SK-N-SH (cell line): ENCODE measurements at regions not wholly inside any gene's neighbourhood (a gene's known extent, or its start where the extent isn't known, plus 50 kb on each side); places are given as distances from the start of the nearest gene placed in this dataset.

Experiments
- CTCF ChIA-PET: fragments of 300-600, 350-600 bp; formaldehyde crosslinking; extraction: SDS; loops from one replicate; lab custom pipeline; 2021; lab: Yijun Ruan, JAX
- POLR2A ChIA-PET: fragments of 350-600 bp; sonication (Branson Sonifier 250); formaldehyde crosslinking; extraction: SDS; loops from one replicate; lab custom pipeline; 2020; ENCODE audit warnings: antibody characterized with exemption, inconsistent platforms; lab: Yijun Ruan, JAX
- DNase-seq: peaks from one replicate; pipeline ENCODE4 v3.0.0; 2012
- H2AFZ ChIP-seq: fragments of 200-600 bp; sonication (generic); 2 replicates; pipeline ENCODE4 v1.8.1; 2016; ENCODE audit warnings: antibody characterized with exemption, mild to moderate bottlenecking, low read depth
- H3F3A ChIP-seq: fragments of 200-600 bp; sonication (generic); replicated peaks from 2 replicates; pipeline ENCODE3; 2016; ENCODE audit warnings: antibody characterized with exemption, mild to moderate bottlenecking; ENCODE audit not compliant: insufficient read depth
- H3K27ac ChIP-seq, 2 experiments: fragments of 200-500 bp in 1 of 2; fragments of 200-600 bp in 1 of 2; sonication (Bioruptor generic) in 1 of 2; sonication (generic), shearing (Covaris generic) in 1 of 2; 2 replicates each; pipeline versions ENCODE4 v1.5.1 to v1.6.1; 2014 to 2016; ENCODE audit warnings: low read depth in 2 of 2, inconsistent platforms in 1 of 2, low read length in 1 of 2, mild to moderate bottlenecking in 1 of 2, mixed read lengths in 1 of 2
- H3K27me3 ChIP-seq: fragments of 200-600 bp; sonication (generic), shearing (Covaris generic); 2 replicates; pipeline ENCODE4 v1.6.1; 2016; ENCODE audit warnings: mixed run types; ENCODE audit not compliant: insufficient read depth
- H3K36me3 ChIP-seq, 2 experiments: fragments of 200-500 bp in 1 of 2; fragments of 200-600 bp in 1 of 2; sonication (Bioruptor generic) in 1 of 2; sonication (generic) in 1 of 2; replicated peaks in 1 of 2; 2 replicates each; pipeline versions ENCODE3 to v1.5.1; 2014 to 2016; ENCODE audit warnings: low read length in 1 of 2, mild to moderate bottlenecking in 1 of 2; ENCODE audit not compliant: insufficient read depth in 2 of 2, control insufficient read depth in 1 of 2
- H3K4me1 ChIP-seq, 2 experiments: fragments of 200-500 bp in 1 of 2; fragments of 200-600 bp in 1 of 2; sonication (Bioruptor generic) in 1 of 2; sonication (generic), shearing (Covaris generic) in 1 of 2; 2 replicates each; pipeline versions ENCODE4 v1.5.1 to v1.6.1; 2014 to 2016; ENCODE audit warnings: low read depth in 1 of 2, low read length in 1 of 2, mixed run types in 1 of 2; ENCODE audit not compliant: insufficient read depth in 2 of 2, control insufficient read depth in 1 of 2
- H3K4me2 ChIP-seq: fragments of 200-600 bp; sonication (generic), shearing (Covaris generic); 2 replicates; pipeline ENCODE4 v1.6.1; 2017; ENCODE audit warnings: mixed run types
- H3K4me3 ChIP-seq, 2 experiments: fragments of 200-500 bp in 1 of 2; fragments of 200-600 bp in 1 of 2; sonication (Bioruptor generic) in 1 of 2; sonication (generic), shearing (Covaris generic) in 1 of 2; 2 replicates each; pipeline versions ENCODE4 v1.5.1 to v1.8.1; 2014 to 2016; ENCODE audit warnings: low read depth in 2 of 2, inconsistent platforms in 1 of 2, low read length in 1 of 2, mild to moderate bottlenecking in 1 of 2, mixed read lengths in 1 of 2, moderate library complexity in 1 of 2
- H3K79me2 ChIP-seq: fragments of 200-600 bp; sonication (generic); 2 replicates; pipeline ENCODE4 v1.8.1; 2017; ENCODE audit warnings: mild to moderate bottlenecking; ENCODE audit not compliant: insufficient read depth
- H3K9ac ChIP-seq: fragments of 200-600 bp; sonication (generic); 2 replicates; pipeline ENCODE4 v1.6.1; 2017; ENCODE audit warnings: mixed run types
- H3K9me2 ChIP-seq: fragments of 200-600 bp; sonication (generic); 2 replicates; pipeline ENCODE4 v1.6.1; 2017; ENCODE audit warnings: mixed run types
- H3K9me3 ChIP-seq: fragments of 200-600 bp; sonication (generic); 2 replicates; pipeline ENCODE4 v1.6.1; 2017; ENCODE audit warnings: mixed run types, mild to moderate bottlenecking, moderate library complexity
- H4K20me1 ChIP-seq: fragments of 200-600 bp; sonication (generic); 2 replicates; pipeline ENCODE4 v1.6.1; 2017; ENCODE audit warnings: mild to moderate bottlenecking, mixed run types; ENCODE audit not compliant: insufficient read depth
- EZH2phosphoT487 ChIP-seq: fragments of 200-600 bp; sonication (generic); IDR thresholded peaks from 2 replicates; pipeline ENCODE4 v1.6.1; 2017; ENCODE audit warnings: low read depth, mixed run types, mild to moderate bottlenecking, antibody characterized with exemption, moderate library complexity, borderline replicate concordance
- FOSL2 ChIP-seq: IDR thresholded peaks from 2 replicates; pipeline ENCODE4 v1.4.0; 2012; ENCODE audit warnings: low read depth, mild to moderate bottlenecking, moderate library complexity, borderline replicate concordance
- GATA2 ChIP-seq: sonication (generic); formaldehyde crosslinking; IDR thresholded peaks from 2 replicates; pipeline ENCODE4 v1.5.0; 2020; ENCODE audit warnings: mild to moderate bottlenecking, missing genetic modification reagents
- JUND ChIP-seq: IDR thresholded peaks from 2 replicates; pipeline ENCODE4 v1.4.0; 2012
- NRF1 ChIP-seq: IDR thresholded peaks from 2 replicates; pipeline ENCODE4 v1.6.1; 2012; ENCODE audit warnings: low read depth, mild to moderate bottlenecking, low read length
- RCOR1 ChIP-seq: fragments of 150-350 bp; IDR thresholded peaks from 2 replicates; pipeline ENCODE4 v1.6.1; 2017; ENCODE audit warnings: antibody characterized with exemption, low read length
- SMC3 ChIP-seq: IDR thresholded peaks from 2 replicates; pipeline ENCODE4 v1.6.1; 2012; ENCODE audit warnings: low read depth, low read length, improper control_type of control experiment
- TCF12 ChIP-seq: IDR thresholded peaks from 2 replicates; pipeline ENCODE4 v1.4.0; 2012
- TEAD4 ChIP-seq: IDR thresholded peaks from 2 replicates; pipeline ENCODE4 v1.4.0; 2012; ENCODE audit warnings: mild to moderate bottlenecking, borderline replicate concordance; ENCODE audit not compliant: insufficient read depth
- YY1 ChIP-seq: IDR thresholded peaks from 2 replicates; pipeline ENCODE4 v1.4.0; 2012; ENCODE audit warnings: low read depth, mild to moderate bottlenecking
- WGBS: methylation state at CpG from one replicate; pipeline ENCODE4 v1.1.6; 2017; ENCODE audit warnings: low lambda C conversion rate; 5-methylcytosine and 5-hydroxymethylcytosine counted together
- TF ChIP-seq, protein P1 (sequence below): IDR thresholded peaks from 2 replicates; pipeline ENCODE4 v1.4.0; 2012; ENCODE audit warnings: low read depth
- TF ChIP-seq, protein P2 (sequence below): fragments of 150-350 bp; IDR thresholded peaks from 2 replicates; pipeline ENCODE4 v1.6.1; 2017; ENCODE audit warnings: antibody characterized with exemption, low read length, low read depth, borderline replicate concordance
- TF ChIP-seq, protein P3 (sequence below): IDR thresholded peaks from 2 replicates; pipeline ENCODE4 v1.6.1; 2012; ENCODE audit warnings: mild to moderate bottlenecking, low read depth, low read length, moderate library complexity

DNA sequence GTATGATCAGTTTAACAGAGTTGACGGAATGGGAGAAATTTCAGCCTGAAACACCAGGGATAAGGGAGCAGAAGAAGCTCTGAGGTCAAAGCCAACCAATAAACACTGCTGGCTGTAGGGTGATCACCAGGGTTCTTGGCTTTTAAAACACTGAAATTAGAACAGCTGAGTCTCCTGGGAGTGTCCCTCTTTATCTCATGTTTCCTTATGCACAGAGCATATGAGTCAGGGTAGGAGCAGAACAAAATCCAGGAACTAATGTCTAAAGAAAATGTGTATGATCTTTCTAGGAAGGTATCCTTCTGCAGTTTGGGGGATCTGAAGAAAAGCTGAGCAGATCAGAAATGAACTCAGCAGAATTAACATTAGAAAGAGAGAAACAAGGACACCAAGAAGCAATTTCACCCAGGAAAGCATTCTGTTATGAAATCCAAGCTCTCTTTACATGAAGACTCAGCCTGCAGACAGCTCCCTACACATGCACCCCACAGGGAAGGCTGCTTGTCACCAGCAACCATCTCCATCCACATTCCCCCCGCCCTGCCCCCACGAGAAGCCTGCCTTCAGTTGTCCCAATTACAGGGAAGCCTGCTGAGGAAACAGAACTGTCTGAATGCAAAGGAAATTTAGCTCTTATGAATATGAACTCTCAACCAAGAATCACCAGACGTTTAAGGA, 469.7 kb downstream of the PDCD6IP start:
- H3K4me3 ChIP-seq, result no peak overlapping the region
- H4K20me1 ChIP-seq, result no peaks in the 10 kb centered on the region
- WGBS, result 12% methylated on average over 4 of the region's 4 CpGs
- H3K27ac ChIP-seq, result no peak overlapping the region
- no peaks in the 10 kb centered on the region for H3F3A ChIP-seq
- no peak overlapping the region for H3K9ac ChIP-seq
- no peak for DNase-seq
- no peak overlapping the region for H2AFZ ChIP-seq
- H3K36me3 ChIP-seq, result no peaks in the 10 kb centered on the region
- ChIA-PET POLR2A (interaction anchor here (1.0 kb wide), 1 partner anchor 15 kb away, joined by 3 read pairs; no protein-coding TSS in a partner anchor), CTCF (interaction anchor here (0.9 to 1.6 kb wide), 2 partner anchors 12 to 15 kb away, joined by 3 to 4 read pairs; no protein-coding TSS in a partner anchor)
- H3K4me1 ChIP-seq, result peaks cover 8 to 17% of the 10 kb centered on the region in 2 experiments; a peak in 3 of 4 replicates
- no peaks in the 10 kb centered on the region for H3K9me2 ChIP-seq
- no peak overlapping the region for H3K4me2 ChIP-seq
- no peaks in the 10 kb centered on the region for H3K27me3 ChIP-seq
- no peaks in the 10 kb centered on the region for H3K9me3 ChIP-seq
- no peak for TF ChIP-seq JUND
- TF ChIP-seq TEAD4, result no peak
- no peak for TF ChIP-seq RCOR1
- no peak for TF ChIP-seq YY1
- TF ChIP-seq TCF12, result no peak
- TF ChIP-seq, protein P1, sequence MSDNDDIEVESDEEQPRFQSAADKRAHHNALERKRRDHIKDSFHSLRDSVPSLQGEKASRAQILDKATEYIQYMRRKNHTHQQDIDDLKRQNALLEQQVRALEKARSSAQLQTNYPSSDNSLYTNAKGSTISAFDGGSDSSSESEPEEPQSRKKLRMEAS, result no peak
- TF ChIP-seq GATA2 (CRISPR knock-in tag), result no peak
- TF ChIP-seq FOSL2, result no peak
- no peak for TF ChIP-seq EZH2phosphoT487
- TF ChIP-seq SMC3, result no peak
- no peak for TF ChIP-seq NRF1
- TF ChIP-seq, protein P2, sequence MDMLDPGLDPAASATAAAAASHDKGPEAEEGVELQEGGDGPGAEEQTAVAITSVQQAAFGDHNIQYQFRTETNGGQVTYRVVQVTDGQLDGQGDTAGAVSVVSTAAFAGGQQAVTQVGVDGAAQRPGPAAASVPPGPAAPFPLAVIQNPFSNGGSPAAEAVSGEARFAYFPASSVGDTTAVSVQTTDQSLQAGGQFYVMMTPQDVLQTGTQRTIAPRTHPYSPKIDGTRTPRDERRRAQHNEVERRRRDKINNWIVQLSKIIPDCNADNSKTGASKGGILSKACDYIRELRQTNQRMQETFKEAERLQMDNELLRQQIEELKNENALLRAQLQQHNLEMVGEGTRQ, result no peak
- TF ChIP-seq, protein P3, sequence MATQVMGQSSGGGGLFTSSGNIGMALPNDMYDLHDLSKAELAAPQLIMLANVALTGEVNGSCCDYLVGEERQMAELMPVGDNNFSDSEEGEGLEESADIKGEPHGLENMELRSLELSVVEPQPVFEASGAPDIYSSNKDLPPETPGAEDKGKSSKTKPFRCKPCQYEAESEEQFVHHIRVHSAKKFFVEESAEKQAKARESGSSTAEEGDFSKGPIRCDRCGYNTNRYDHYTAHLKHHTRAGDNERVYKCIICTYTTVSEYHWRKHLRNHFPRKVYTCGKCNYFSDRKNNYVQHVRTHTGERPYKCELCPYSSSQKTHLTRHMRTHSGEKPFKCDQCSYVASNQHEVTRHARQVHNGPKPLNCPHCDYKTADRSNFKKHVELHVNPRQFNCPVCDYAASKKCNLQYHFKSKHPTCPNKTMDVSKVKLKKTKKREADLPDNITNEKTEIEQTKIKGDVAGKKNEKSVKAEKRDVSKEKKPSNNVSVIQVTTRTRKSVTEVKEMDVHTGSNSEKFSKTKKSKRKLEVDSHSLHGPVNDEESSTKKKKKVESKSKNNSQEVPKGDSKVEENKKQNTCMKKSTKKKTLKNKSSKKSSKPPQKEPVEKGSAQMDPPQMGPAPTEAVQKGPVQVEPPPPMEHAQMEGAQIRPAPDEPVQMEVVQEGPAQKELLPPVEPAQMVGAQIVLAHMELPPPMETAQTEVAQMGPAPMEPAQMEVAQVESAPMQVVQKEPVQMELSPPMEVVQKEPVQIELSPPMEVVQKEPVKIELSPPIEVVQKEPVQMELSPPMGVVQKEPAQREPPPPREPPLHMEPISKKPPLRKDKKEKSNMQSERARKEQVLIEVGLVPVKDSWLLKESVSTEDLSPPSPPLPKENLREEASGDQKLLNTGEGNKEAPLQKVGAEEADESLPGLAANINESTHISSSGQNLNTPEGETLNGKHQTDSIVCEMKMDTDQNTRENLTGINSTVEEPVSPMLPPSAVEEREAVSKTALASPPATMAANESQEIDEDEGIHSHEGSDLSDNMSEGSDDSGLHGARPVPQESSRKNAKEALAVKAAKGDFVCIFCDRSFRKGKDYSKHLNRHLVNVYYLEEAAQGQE, result no peak
- H3K79me2 ChIP-seq, result no peaks in the 10 kb centered on the region
